ENCODE measurements at regions not wholly inside any gene's neighbourhood (a gene's known extent, or its start where the extent isn't known, plus 50 kb on each side); places are given as distances from the start of the nearest gene placed in this dataset.

DNA sequence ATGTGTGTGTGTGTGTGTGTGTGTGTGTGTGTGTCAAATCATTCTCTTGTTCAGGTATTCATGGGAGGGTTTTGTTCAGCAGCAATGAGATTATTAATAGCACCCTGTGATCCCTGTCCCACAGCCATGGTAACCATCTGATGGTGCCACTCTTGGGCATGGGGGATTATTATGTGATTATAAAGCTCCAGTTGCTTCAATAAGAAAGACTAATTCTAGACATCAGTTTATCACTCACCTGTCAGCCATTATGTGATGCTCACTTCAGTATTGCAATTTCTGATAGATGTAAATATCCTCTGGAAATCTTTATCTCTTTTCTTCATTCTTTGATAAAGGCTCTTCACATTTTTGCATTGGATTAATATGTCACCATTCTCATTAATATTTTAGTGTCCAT is 145.9 kb upstream of the POU1F1 start:
- no peak for DNase-seq (ENCODE audit: low read depth)
- Histone ChIP-seq H3K36me3 (ENCODE audit: control insufficient read depth, insufficient read depth, low read length) (no peaks in the 10 kb centered on the region), H3K27me3 (ENCODE audit: control insufficient read depth, insufficient read depth, low read length) (no peaks in the 10 kb centered on the region), H3K4me3 (ENCODE audit: low read depth, low read length) (no peak overlapping the region)
- TF ChIP-seq, protein P1, sequence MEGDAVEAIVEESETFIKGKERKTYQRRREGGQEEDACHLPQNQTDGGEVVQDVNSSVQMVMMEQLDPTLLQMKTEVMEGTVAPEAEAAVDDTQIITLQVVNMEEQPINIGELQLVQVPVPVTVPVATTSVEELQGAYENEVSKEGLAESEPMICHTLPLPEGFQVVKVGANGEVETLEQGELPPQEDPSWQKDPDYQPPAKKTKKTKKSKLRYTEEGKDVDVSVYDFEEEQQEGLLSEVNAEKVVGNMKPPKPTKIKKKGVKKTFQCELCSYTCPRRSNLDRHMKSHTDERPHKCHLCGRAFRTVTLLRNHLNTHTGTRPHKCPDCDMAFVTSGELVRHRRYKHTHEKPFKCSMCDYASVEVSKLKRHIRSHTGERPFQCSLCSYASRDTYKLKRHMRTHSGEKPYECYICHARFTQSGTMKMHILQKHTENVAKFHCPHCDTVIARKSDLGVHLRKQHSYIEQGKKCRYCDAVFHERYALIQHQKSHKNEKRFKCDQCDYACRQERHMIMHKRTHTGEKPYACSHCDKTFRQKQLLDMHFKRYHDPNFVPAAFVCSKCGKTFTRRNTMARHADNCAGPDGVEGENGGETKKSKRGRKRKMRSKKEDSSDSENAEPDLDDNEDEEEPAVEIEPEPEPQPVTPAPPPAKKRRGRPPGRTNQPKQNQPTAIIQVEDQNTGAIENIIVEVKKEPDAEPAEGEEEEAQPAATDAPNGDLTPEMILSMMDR (IDR thresholded peaks at IDR 0.05; ENCODE audit: insufficient read depth, low read length, poor library complexity, severe bottlenecking): no peak

DNA sequence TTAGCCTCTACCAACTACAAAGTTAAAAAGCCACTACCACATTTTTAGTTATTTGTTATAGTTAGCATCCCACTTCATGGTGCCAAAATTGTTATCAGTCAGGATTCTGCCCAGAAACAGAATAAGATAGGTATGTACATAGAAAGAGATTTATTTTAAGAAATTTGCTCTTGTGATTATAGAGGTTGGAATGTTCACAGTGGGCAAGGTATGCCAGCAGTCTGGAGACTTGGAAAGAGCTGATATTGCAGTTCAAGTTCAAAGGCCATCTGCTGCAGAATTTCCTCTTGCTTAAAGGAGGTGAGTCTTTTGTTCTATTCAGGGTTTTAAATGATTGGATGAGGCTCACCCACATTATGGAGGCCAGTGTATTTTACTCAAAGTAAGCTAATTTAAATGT is 143.8 kb upstream of the POU1F1 start:
- Histone ChIP-seq H3K4me3 (ENCODE audit: low read depth, low read length) (no peak overlapping the region), H3K27me3 (ENCODE audit: control insufficient read depth, insufficient read depth, low read length) (no peaks in the 10 kb centered on the region), H3K36me3 (ENCODE audit: control insufficient read depth, insufficient read depth, low read length) (no peaks in the 10 kb centered on the region)
- TF ChIP-seq, protein P1 (IDR thresholded peaks at IDR 0.05; ENCODE audit: insufficient read depth, low read length, poor library complexity, severe bottlenecking): no peak
- no peak for DNase-seq (ENCODE audit: low read depth)

DNA sequence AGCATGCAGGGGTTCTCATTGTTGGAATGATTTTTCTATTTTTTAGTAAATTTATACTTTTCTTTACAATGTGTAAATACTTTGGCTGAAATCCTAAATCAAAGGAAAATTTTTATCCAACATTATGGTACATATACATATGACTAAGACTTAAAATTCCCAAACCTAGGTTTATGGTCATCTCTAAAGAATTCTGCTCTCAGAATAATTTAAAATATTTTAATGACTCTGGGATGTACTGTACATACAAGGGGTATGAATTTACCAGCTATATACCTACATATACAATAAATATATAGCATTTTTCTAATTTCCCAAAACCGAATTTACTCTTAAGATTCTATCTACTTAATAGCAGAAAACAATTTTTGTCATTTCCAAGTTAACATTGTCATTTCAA is 137.9 kb upstream of the POU1F1 start:
- Histone ChIP-seq H3K27me3 (ENCODE audit: control insufficient read depth, insufficient read depth, low read length) (no peaks in the 10 kb centered on the region), H3K4me3 (ENCODE audit: low read depth, low read length) (no peak overlapping the region), H3K36me3 (ENCODE audit: control insufficient read depth, insufficient read depth, low read length) (no peaks in the 10 kb centered on the region)
- no peak for DNase-seq (ENCODE audit: low read depth)
- TF ChIP-seq, protein P1 (IDR thresholded peaks at IDR 0.05; ENCODE audit: insufficient read depth, low read length, poor library complexity, severe bottlenecking): no peak

DNA sequence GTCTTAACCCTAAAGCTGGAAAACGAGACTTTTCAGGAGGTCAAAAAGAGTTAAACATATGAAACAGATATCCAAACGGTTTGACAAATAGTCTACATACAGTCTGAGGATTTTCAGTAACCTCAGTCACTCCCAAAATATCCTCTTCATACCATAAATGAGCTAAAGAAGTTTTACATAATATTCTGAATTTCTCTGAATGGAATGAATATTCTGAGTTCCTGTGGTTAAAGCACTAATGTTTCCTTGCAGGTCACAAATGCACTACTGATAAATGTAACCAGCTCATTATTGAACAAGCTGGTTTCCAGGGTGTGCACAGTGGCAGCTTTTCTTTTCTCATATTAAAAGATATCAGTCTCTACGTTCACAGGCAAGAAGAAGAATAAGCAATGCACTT is 137.4 kb upstream of the POU1F1 start:
- H3K36me3 ChIP-seq (ENCODE audit: control insufficient read depth, insufficient read depth, low read length): no peaks in the 10 kb centered on the region
- no peak for DNase-seq (ENCODE audit: low read depth)
- TF ChIP-seq, protein P1 (IDR thresholded peaks at IDR 0.05; ENCODE audit: insufficient read depth, low read length, poor library complexity, severe bottlenecking): no peak
- no peak overlapping the region for H3K4me3 ChIP-seq (ENCODE audit: low read depth, low read length)
- H3K27me3 ChIP-seq (ENCODE audit: control insufficient read depth, insufficient read depth, low read length): no peaks in the 10 kb centered on the region

DNA sequence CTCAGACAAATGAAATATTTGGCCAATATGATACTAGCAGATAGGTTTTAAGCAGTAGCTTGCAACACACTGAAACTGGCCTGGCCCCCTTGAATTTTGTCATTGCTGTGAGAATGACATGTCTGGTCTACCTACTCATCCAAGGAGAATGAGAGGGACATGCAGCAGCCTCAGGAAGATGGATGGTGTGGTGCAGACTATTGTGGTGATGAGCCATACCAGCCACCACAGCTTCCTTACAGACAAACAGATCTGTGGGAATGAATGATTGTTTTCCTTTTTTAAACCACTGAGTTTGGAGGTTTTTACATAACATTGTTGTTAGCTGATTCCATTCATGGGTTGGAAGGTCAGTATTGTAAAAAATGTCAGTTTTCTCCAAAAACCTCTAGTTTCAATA is 133.7 kb upstream of the POU1F1 start:
- no peak overlapping the region for H3K4me3 ChIP-seq (ENCODE audit: low read depth, low read length)
- H3K27me3 ChIP-seq (ENCODE audit: control insufficient read depth, insufficient read depth, low read length): no peaks in the 10 kb centered on the region
- DNase-seq (ENCODE audit: low read depth): no peak
- H3K36me3 ChIP-seq (ENCODE audit: control insufficient read depth, insufficient read depth, low read length): no peaks in the 10 kb centered on the region
- TF ChIP-seq, protein P1 (IDR thresholded peaks at IDR 0.05; ENCODE audit: insufficient read depth, low read length, poor library complexity, severe bottlenecking): no peak

DNA sequence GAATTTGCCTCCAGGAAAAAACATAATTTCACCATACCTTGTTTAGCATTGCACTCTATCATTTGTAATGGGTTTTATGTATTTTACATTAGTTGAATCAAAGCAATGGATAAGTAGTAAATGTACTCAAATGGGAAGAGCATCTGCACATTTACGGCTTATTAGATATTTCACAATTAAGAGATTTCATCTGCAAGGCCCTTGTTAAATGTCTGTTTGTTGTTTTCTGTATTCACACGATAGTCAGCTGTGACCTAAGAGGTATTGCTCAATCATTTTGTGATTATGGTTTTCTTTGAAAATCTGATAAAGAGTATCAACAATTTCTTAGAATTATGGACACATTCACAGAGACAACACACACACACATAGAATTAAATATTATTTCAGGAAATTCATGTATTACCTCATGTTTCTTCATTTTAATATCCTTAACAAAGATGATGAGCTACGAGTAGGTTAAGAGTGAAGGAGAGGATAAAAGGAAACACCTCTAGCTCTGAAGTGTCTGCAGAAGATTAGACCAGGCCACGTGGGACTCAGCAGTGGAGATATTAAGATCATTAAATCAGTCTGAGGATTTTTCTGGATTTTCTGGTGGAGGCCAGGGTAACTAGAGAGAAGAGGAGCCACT is 121.9 kb upstream of the POU1F1 start:
- no peak for DNase-seq (ENCODE audit: low read depth)
- Histone ChIP-seq H3K4me3 (ENCODE audit: low read depth, low read length) (no peak overlapping the region), H3K27me3 (ENCODE audit: control insufficient read depth, insufficient read depth, low read length) (no peaks in the 10 kb centered on the region), H3K36me3 (ENCODE audit: control insufficient read depth, insufficient read depth, low read length) (no peaks in the 10 kb centered on the region)
- TF ChIP-seq, protein P1 (IDR thresholded peaks at IDR 0.05; ENCODE audit: insufficient read depth, low read length, poor library complexity, severe bottlenecking): no peak

All from kidney epithelial cell (primary cell).